ENCODE measurements at regions not wholly inside any gene's neighbourhood (a gene's known extent, or its start where the extent isn't known, plus 50 kb on each side); places are given as distances from the start of the nearest gene placed in this dataset.

DNA sequence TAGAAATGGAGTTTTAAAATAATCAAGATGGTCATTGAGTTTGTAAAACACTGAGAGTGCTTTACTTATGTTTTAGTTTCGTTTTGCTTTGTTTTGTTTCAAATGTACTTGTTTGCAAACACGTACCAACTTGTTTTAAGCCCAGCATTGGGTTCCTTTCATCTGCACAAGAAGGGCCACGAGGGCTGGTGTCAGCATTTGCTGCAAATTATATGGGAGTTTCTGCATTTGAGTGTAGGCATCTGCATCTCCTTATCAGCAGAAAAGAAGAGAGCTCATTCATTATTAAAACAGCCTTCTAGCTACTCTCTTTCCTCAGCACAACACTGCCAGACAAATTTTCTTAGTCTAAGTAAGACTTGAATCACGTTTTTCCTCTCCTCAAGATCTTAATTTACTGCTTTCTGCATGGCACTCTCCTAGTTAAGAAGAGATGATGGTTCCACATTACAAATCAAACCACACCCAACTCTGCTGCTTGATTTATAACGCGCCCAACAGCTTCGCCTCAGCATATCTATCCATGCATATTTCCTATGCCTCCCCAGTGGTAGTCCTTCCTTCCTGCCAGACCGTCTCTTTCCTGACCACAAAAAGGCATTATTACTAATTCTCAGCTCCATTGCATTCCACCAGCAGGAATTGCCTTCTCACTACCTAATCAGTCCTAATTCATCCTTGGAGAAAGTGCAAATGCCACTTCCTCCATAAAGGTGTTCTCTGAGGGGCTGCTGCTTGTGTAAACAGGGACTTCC, 95.2 kb upstream of the CAST start:
- Histone ChIP-seq H3K9me3 (no peaks in the 10 kb centered on the region), H3K27me3 (replicated peaks; ENCODE audit: insufficient read depth) (no peaks in the 10 kb centered on the region), H3K4me1 (ENCODE audit: control insufficient read depth in 1 of 2, low read depth in 2 of 2) (peaks cover 4 to 5% of the 10 kb centered on the region in 2 donors), H3K27ac (no peak overlapping the region), H3K4me3 (no peak overlapping the region), H3K36me3 (no peaks in the 10 kb centered on the region)
- DNase-seq (ENCODE audit: low spot score) (no peak), ATAC-seq (ENCODE audit: insufficient number of reproducible peaks, low FRiP score, low read depth) (no peak)
- TF ChIP-seq, protein P1, sequence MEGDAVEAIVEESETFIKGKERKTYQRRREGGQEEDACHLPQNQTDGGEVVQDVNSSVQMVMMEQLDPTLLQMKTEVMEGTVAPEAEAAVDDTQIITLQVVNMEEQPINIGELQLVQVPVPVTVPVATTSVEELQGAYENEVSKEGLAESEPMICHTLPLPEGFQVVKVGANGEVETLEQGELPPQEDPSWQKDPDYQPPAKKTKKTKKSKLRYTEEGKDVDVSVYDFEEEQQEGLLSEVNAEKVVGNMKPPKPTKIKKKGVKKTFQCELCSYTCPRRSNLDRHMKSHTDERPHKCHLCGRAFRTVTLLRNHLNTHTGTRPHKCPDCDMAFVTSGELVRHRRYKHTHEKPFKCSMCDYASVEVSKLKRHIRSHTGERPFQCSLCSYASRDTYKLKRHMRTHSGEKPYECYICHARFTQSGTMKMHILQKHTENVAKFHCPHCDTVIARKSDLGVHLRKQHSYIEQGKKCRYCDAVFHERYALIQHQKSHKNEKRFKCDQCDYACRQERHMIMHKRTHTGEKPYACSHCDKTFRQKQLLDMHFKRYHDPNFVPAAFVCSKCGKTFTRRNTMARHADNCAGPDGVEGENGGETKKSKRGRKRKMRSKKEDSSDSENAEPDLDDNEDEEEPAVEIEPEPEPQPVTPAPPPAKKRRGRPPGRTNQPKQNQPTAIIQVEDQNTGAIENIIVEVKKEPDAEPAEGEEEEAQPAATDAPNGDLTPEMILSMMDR (IDR thresholded peaks at IDR 0.05), result no peak

DNA sequence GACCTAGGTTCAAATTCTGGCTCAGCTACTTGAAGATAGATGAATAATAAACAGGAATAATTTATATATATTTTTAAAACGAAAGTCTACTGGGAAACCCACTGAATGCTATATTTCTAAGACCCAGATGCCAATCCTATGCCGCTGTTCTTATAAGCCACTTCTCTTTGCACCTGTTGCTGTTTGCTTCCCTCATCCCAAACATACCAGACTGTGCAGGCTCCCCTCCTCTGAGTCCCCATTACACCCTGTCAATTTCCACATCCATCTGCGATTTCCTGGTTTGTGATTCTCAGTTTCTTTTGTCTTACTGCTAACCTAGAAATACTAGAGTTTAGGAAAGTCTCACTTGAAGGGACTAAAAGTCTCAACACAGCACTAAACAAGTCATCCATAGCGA, 92.8 kb upstream of the CAST start:
- no peak overlapping the region for H3K27ac ChIP-seq
- no peak overlapping the region for H3K4me3 ChIP-seq
- H3K36me3 ChIP-seq, result no peaks in the 10 kb centered on the region
- no peaks in the 10 kb centered on the region for H3K27me3 ChIP-seq (replicated peaks; ENCODE audit: insufficient read depth)
- ATAC-seq (ENCODE audit: insufficient number of reproducible peaks, low FRiP score, low read depth), result no peak
- no peak for DNase-seq (ENCODE audit: low spot score)
- H3K9me3 ChIP-seq, result no peaks in the 10 kb centered on the region
- TF ChIP-seq, protein P1 (IDR thresholded peaks at IDR 0.05), result no peak
- H3K4me1 ChIP-seq (ENCODE audit: control insufficient read depth in 1 of 2, low read depth in 2 of 2), result peaks cover 4 to 5% of the 10 kb centered on the region in 2 donors

DNA sequence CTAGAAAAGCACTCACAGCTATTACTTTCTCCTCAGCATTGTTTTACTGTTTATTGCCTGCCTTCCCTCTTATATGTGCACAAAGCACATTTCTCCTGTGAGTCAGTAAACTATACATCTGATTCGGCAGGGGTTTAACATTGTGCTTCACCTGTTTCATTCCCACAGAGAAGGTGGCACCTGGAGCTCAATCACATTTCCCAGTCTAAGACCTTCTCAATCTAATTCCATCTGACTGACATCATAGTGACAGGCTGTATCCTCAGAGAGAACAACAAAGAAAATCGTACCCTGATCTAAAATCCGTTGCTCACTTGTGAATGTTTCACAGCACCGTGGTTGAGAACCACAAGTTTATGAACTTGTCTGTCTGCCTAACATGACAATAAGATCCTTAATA, 92.4 kb upstream of the CAST start:
- no peak for ATAC-seq (ENCODE audit: insufficient number of reproducible peaks, low FRiP score, low read depth)
- DNase-seq (ENCODE audit: low spot score), result no peak
- Histone ChIP-seq H3K27me3 (replicated peaks; ENCODE audit: insufficient read depth) (no peaks in the 10 kb centered on the region), H3K4me3 (no peak overlapping the region), H3K27ac (no peak overlapping the region), H3K4me1 (ENCODE audit: control insufficient read depth in 1 of 2, low read depth in 2 of 2) (peaks cover 4 to 5% of the 10 kb centered on the region in 2 donors), H3K36me3 (no peaks in the 10 kb centered on the region), H3K9me3 (no peaks in the 10 kb centered on the region)
- TF ChIP-seq, protein P1 (IDR thresholded peaks at IDR 0.05), result no peak

DNA sequence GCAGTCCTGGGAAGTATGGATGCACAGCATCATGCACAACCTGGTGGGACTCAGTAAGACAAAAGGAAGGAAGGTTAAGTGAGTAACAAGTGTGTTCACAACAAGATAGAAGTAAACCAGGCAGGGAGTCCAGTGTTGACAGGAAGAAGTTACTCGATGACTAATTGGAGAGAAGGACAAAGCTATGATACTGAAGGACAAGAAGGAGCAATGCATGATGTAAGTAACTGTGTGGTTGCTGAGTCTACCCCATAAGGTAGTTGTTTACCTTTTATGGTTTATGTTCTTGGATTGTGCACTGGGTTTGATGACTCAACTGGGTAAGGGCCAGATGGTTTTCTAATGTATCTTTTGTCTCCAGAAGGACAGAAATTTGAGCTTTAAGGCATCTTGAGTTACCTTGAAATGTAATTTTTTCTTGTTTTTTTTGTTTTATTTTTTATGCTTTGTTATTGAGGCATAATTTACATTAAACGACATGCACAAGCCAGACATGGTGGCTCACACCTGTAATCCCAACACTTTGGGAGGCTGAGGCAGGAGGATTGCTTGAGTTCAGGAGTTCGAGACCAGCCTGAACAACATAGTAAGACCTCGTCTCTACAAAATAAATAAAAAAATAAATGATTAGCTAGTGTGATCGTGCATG, 89.2 kb upstream of the CAST start:
- TF ChIP-seq, protein P1 (IDR thresholded peaks at IDR 0.05), result no peak
- no peaks in the 10 kb centered on the region for H3K9me3 ChIP-seq
- H3K4me1 ChIP-seq (ENCODE audit: control insufficient read depth in 1 of 2, low read depth in 2 of 2), result no peaks in the 10 kb centered on the region
- no peak overlapping the region for H3K4me3 ChIP-seq
- DNase-seq (ENCODE audit: low spot score) (no peak), ATAC-seq (ENCODE audit: insufficient number of reproducible peaks, low FRiP score, low read depth) (no peak)
- no peaks in the 10 kb centered on the region for H3K27me3 ChIP-seq (replicated peaks; ENCODE audit: insufficient read depth)
- H3K36me3 ChIP-seq, result no peaks in the 10 kb centered on the region
- H3K27ac ChIP-seq, result no peak overlapping the region

DNA sequence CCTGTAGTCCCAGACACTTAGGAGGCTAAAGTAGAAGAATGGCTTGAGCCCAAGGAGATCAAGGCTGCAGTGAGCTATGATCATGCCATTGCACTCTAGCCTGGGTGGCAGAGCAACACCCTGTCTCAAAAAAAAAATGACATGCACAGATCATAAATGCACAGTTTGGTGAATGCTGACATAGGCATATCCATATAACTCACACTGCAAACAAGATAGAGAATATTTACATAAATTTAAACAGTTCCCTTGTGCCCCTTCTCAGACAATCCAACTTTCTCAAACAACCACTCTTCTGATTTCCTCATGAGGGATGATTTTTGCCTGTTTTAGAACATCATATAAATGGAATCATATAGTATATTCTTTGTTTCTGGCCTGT, 88.7 kb upstream of the CAST start:
- Histone ChIP-seq H3K4me3 (no peak overlapping the region), H3K27me3 (replicated peaks; ENCODE audit: insufficient read depth) (no peaks in the 10 kb centered on the region), H3K9me3 (no peaks in the 10 kb centered on the region), H3K36me3 (no peaks in the 10 kb centered on the region), H3K4me1 (ENCODE audit: control insufficient read depth in 1 of 2, low read depth in 2 of 2) (no peaks in the 10 kb centered on the region), H3K27ac (no peak overlapping the region)
- no peak for ATAC-seq (ENCODE audit: insufficient number of reproducible peaks, low FRiP score, low read depth)
- DNase-seq (ENCODE audit: low spot score), result no peak
- TF ChIP-seq, protein P1 (IDR thresholded peaks at IDR 0.05), result no peak
